H1 (cell line): ENCODE measurements at regions not wholly inside any gene's neighbourhood (a gene's known extent, or its start where the extent isn't known, plus 50 kb on each side); places are given as distances from the start of the nearest gene placed in this dataset.

Experiments used
- CTCF ChIA-PET: fragments of 300-600 bp; sonication (Branson Sonifier 250); formaldehyde crosslinking; loops from one replicate; lab custom pipeline; 2021; ENCODE audit not compliant: partially characterized antibody; lab: Charles Lee
- POLR2A ChIA-PET: fragments of 300-600 bp; sonication (Branson Sonifier 250); formaldehyde crosslinking; loops from one replicate; lab custom pipeline; 2021; ENCODE audit warnings: inconsistent platforms; ENCODE audit not compliant: partially characterized antibody; lab: Charles Lee
- DNase-seq, 2 experiments: peaks; one replicate each; pipeline versions ENCODE4 v3.0.0 to v3.0.0-alpha.2; 2010 to 2022; ENCODE audit warnings: low spot score in 2 of 2, low read depth in 1 of 2, mixed read lengths in 1 of 2
- FAIRE-seq: peaks from 2 replicates; lab custom pipeline; 2011; peaks lifted over from hg19 to GRCh38; lab: Jason Lieb, UNC
- H2AFZ ChIP-seq: 2 replicates; pipeline ENCODE4 v1.8.1; 2012; ENCODE audit warnings: low read length, inconsistent platforms
- H2AK5ac ChIP-seq: 2 replicates; pipeline ENCODE4 v1.6.1; 2013; ENCODE audit warnings: low read depth, low read length
- H2BK120ac ChIP-seq: replicated peaks from 2 replicates; pipeline ENCODE3; 2013; ENCODE audit warnings: low read depth, low read length, inconsistent platforms
- H2BK12ac ChIP-seq: 2 replicates; pipeline ENCODE4 v1.6.1; 2013; ENCODE audit warnings: low read depth, low read length
- H2BK15ac ChIP-seq: 2 replicates; pipeline ENCODE4 v1.6.1; 2013; ENCODE audit warnings: low read length
- H2BK20ac ChIP-seq: 2 replicates; pipeline ENCODE4 v1.6.1; 2013; ENCODE audit warnings: low read length
- H2BK5ac ChIP-seq: 2 replicates; pipeline ENCODE4 v1.6.1; 2013; ENCODE audit warnings: low read depth, low read length
- H3K14ac ChIP-seq: 2 replicates; pipeline ENCODE4 v1.6.1; 2013; ENCODE audit warnings: inconsistent platforms; ENCODE audit not compliant: insufficient read length
- H3K18ac ChIP-seq: 2 replicates; pipeline ENCODE4 v1.6.1; 2013; ENCODE audit warnings: low read length; ENCODE audit errors: extremely low read depth
- H3K23ac ChIP-seq: 2 replicates; pipeline ENCODE4 v1.6.1; 2013; ENCODE audit warnings: inconsistent platforms; ENCODE audit not compliant: insufficient read length
- H3K23me2 ChIP-seq: 2 replicates; pipeline ENCODE4 v1.6.1; 2013; ENCODE audit warnings: low read depth, low read length
- H3K27ac ChIP-seq: 2 replicates; pipeline ENCODE4 v1.6.1; 2011; ENCODE audit warnings: low read depth, low read length, inconsistent platforms
- H3K27me3 ChIP-seq, 4 experiments: replicated peaks in 1 of 4; 1 replicate in 1 of 4; 2 replicates in 3 of 4; pipeline versions ENCODE4 v1.6.1 to v1.8.1; 2011 to 2013; ENCODE audit warnings: low read length in 3 of 4, mild to moderate bottlenecking in 3 of 4, inconsistent platforms in 2 of 4, mixed read lengths in 2 of 4, moderate library complexity in 1 of 4; ENCODE audit not compliant: control insufficient read depth in 3 of 4, insufficient read depth in 3 of 4; ENCODE audit errors: extremely low read depth in 1 of 4
- H3K36me3 ChIP-seq, 4 experiments: 2 replicates each; pipeline versions ENCODE4 v1.6.1 to v1.8.1; 2011 to 2013; ENCODE audit warnings: mild to moderate bottlenecking in 4 of 4, low read length in 3 of 4, moderate library complexity in 2 of 4, control low read depth in 1 of 4, inconsistent platforms in 1 of 4; ENCODE audit not compliant: insufficient read depth in 4 of 4, control insufficient read depth in 2 of 4
- H3K4ac ChIP-seq: replicated peaks from 2 replicates; pipeline ENCODE3; 2013; ENCODE audit warnings: low read length, low read depth, mixed read lengths, inconsistent platforms; ENCODE audit not compliant: insufficient read length
- H3K4me1 ChIP-seq, 4 experiments: replicated peaks in 1 of 4; 1 replicate in 1 of 4; 2 replicates in 3 of 4; pipeline versions ENCODE4 v1.6.1 to v1.8.1; 2011 to 2013; ENCODE audit warnings: low read length in 3 of 4, inconsistent platforms in 2 of 4, mixed read lengths in 1 of 4; ENCODE audit not compliant: insufficient read depth in 4 of 4, control insufficient read depth in 3 of 4
- H3K4me2 ChIP-seq, 2 experiments: 2 replicates each; pipeline versions ENCODE4 v1.6.1 to v1.8.1; 2011 to 2013; ENCODE audit warnings: low read depth in 2 of 2, low read length in 2 of 2, control low read depth in 1 of 2, inconsistent platforms in 1 of 2, mild to moderate bottlenecking in 1 of 2; ENCODE audit not compliant: insufficient read depth in 1 of 2
- H3K4me3 ChIP-seq, 4 experiments: fragments of 200-600, 300-600 bp in 1 of 4; sonication (generic), shearing (Covaris generic), sonication (Bioruptor Twin) in 1 of 4; 2 replicates each; pipeline versions ENCODE4 v1.5.1 to v1.8.1; 2011 to 2016; ENCODE audit warnings: low read length in 4 of 4, low read depth in 3 of 4, control low read depth in 2 of 4, inconsistent platforms in 2 of 4, mild to moderate bottlenecking in 2 of 4, mixed read lengths in 1 of 4, moderate library complexity in 1 of 4; ENCODE audit not compliant: insufficient read depth in 2 of 4; ENCODE audit errors: extremely low read depth in 1 of 4
- H3K56ac ChIP-seq: replicated peaks from 2 replicates; pipeline ENCODE3; 2013; ENCODE audit warnings: low read depth, mild to moderate bottlenecking, mixed read lengths, low read length, inconsistent platforms; ENCODE audit not compliant: insufficient read length
- H3K79me1 ChIP-seq: 2 replicates; pipeline ENCODE4 v1.6.1; 2013; ENCODE audit warnings: low read depth, low read length, control low read depth
- H3K79me2 ChIP-seq, 2 experiments: 2 replicates each; pipeline versions ENCODE4 v1.6.1 to v1.8.1; 2012 to 2013; ENCODE audit warnings: low read length in 2 of 2, mild to moderate bottlenecking in 2 of 2, inconsistent platforms in 1 of 2; ENCODE audit not compliant: insufficient read depth in 2 of 2, control insufficient read depth in 1 of 2
- H3K9ac ChIP-seq, 4 experiments: replicated peaks in 1 of 4; 1 replicate in 1 of 4; 2 replicates in 3 of 4; pipeline versions ENCODE4 v1.6.1 to v1.8.1; 2011 to 2013; ENCODE audit warnings: low read depth in 3 of 4, low read length in 3 of 4, control low read depth in 2 of 4, mild to moderate bottlenecking in 2 of 4, moderate library complexity in 2 of 4, inconsistent platforms in 1 of 4; ENCODE audit errors: extremely low read depth in 1 of 4
- H3K9me3 ChIP-seq, 2 experiments: 2 replicates each; pipeline versions ENCODE4 v1.6.1 to v1.8.1; 2012 to 2013; ENCODE audit warnings: mild to moderate bottlenecking in 2 of 2, moderate library complexity in 2 of 2, control low read depth in 1 of 2, inconsistent platforms in 1 of 2, low read depth in 1 of 2, low read length in 1 of 2, mixed read lengths in 1 of 2; ENCODE audit not compliant: insufficient read depth in 2 of 2
- H4K20me1 ChIP-seq, 2 experiments: replicated peaks in 1 of 2; 2 replicates each; pipeline versions ENCODE3 to v1.8.1; 2011 to 2013; ENCODE audit warnings: inconsistent platforms in 2 of 2, low read length in 2 of 2, mild to moderate bottlenecking in 1 of 2; ENCODE audit not compliant: insufficient read depth in 2 of 2, control insufficient read depth in 1 of 2
- H4K5ac ChIP-seq: 2 replicates; pipeline ENCODE4 v1.6.1; 2013; ENCODE audit warnings: low read length, low read depth, mixed read lengths, inconsistent platforms; ENCODE audit not compliant: insufficient read length
- H4K8ac ChIP-seq: 2 replicates; pipeline ENCODE4 v1.8.0; 2013; ENCODE audit warnings: mild to moderate bottlenecking, moderate library complexity, low read length, inconsistent platforms; ENCODE audit not compliant: insufficient read depth; ENCODE audit errors: extremely low read depth
- H4K91ac ChIP-seq: replicated peaks from 2 replicates; pipeline ENCODE3; 2013; ENCODE audit warnings: low read length, mixed read lengths, inconsistent platforms; ENCODE audit not compliant: insufficient read length
- CBX5 ChIP-seq: fragments of 300-800, 300-1000 bp; sonication (generic); IDR thresholded peaks from 2 replicates; pipeline ENCODE4 v1.7.1; 2016; ENCODE audit warnings: antibody characterized with exemption, low read length, low read depth
- JUN ChIP-seq: IDR thresholded peaks from 2 replicates; pipeline ENCODE4 v1.6.1; 2011; ENCODE audit warnings: low read depth, mild to moderate bottlenecking, improper control_type of control experiment, low read length
- POU5F1 ChIP-seq: IDR thresholded peaks from 2 replicates; pipeline ENCODE4 v1.6.1; 2011; ENCODE audit warnings: low read depth, mild to moderate bottlenecking, low read length, moderate library complexity
- SIN3A ChIP-seq, 2 experiments: IDR thresholded peaks in 1 of 2; conservative IDR thresholded peaks in 1 of 2; 2 replicates each; pipeline ENCODE4 v1.6.1; 2011 to 2012; ENCODE audit warnings: low read length in 2 of 2, improper control_type of control experiment in 1 of 2, low read depth in 1 of 2, mild to moderate bottlenecking in 1 of 2
- WGBS, 2 experiments: shearing (Covaris generic) in 1 of 2; methylation state at CpG; one replicate each; pipeline versions ENCODE4 v1.1.6 to v1.1.7; 2013 to 2015; ENCODE audit warnings: low lambda C conversion rate in 2 of 2, mixed read lengths in 2 of 2, inconsistent platforms in 1 of 2, low coverage in 1 of 2, missing lambda C conversion rate in 1 of 2; ENCODE audit not compliant: insufficient replicate concordance in 2 of 2, insufficient coverage in 1 of 2, insufficient read length in 1 of 2; ENCODE audit errors: extremely low coverage in 1 of 2, missing lambda C conversion rate in 1 of 2; 5-methylcytosine and 5-hydroxymethylcytosine counted together
- TF ChIP-seq, protein P1 (sequence below): IDR thresholded peaks from 2 replicates; pipeline ENCODE4 v1.6.1; 2011; ENCODE audit warnings: low read depth, mild to moderate bottlenecking, low read length; ENCODE audit not compliant: insufficient read depth

DNA sequence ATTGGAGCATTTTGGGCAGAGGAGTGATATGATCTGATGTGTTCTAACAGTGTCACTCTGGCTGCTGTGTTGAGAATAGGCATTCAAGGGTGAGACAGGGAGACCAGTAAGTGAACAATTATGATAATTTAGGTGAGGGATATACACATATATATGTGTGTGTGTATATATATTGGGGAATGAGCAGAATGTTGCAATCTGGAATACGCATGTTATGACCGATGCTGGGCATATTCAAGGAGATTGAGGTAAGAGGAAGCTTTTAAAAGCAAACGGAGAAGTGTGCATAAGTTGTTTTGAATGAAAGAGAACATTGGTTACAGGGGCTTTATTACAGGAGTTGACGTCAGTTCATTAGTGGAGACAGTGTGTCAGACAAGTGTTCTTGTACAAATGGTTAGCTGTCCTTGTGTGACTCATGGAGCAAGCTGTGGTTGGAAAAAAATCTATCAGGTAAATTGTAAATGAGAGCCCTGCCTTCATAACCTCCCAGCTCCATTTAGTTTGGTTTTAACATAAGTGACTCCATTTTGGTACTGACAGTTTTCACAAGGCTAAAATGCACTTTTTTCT is 442.5 kb upstream of the LCORL start:
- H3K27ac ChIP-seq = no peak overlapping the region
- H2BK12ac ChIP-seq = no peak overlapping the region
- WGBS, 2 experiments = 64% methylated on average over 4 of the region's 4 CpGs; no CpG with 5 or more reads in 1 of the 2 experiments
- H2BK15ac ChIP-seq = no peak overlapping the region
- H3K4ac ChIP-seq = no peak overlapping the region
- no peaks in the 10 kb centered on the region for H3K4me1 ChIP-seq
- H3K18ac ChIP-seq = no peak overlapping the region
- no peak overlapping the region for H2BK20ac ChIP-seq
- H3K27me3 ChIP-seq = no peaks in the 10 kb centered on the region
- TF ChIP-seq CBX5 = no peak
- no peak for TF ChIP-seq JUN
- TF ChIP-seq, protein P1, sequence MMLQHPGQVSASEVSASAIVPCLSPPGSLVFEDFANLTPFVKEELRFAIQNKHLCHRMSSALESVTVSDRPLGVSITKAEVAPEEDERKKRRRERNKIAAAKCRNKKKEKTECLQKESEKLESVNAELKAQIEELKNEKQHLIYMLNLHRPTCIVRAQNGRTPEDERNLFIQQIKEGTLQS = no peak
- TF ChIP-seq SIN3A (conservative IDR thresholded peaks at IDR 0.05 in 1 of 2, IDR thresholded peaks at IDR 0.05 in 1 of 2; ENCODE audit: low read depth in 1 of 2, low read length in 2 of 2) = no peak
- TF ChIP-seq POU5F1 = no peak
- no peak overlapping the region for H3K23ac ChIP-seq
- no peaks in the 10 kb centered on the region for H3K23me2 ChIP-seq
- ChIA-PET POLR2A (no interaction called here), CTCF (no interaction called here)
- no peaks in the 10 kb centered on the region for H3K36me3 ChIP-seq
- H4K91ac ChIP-seq = no peak overlapping the region
- H2AK5ac ChIP-seq = no peak overlapping the region
- H3K9me3 ChIP-seq = peaks cover 71 to 72% of the 10 kb centered on the region in 2 experiments
- no peak overlapping the region for H2BK5ac ChIP-seq
- DNase-seq (no peak), FAIRE-seq (no peak)
- H3K4me2 ChIP-seq = no peak overlapping the region
- H3K79me2 ChIP-seq = no peaks in the 10 kb centered on the region
- H4K5ac ChIP-seq = no peak overlapping the region
- no peak overlapping the region for H2AFZ ChIP-seq
- no peaks in the 10 kb centered on the region for H4K20me1 ChIP-seq
- H4K8ac ChIP-seq = no peak overlapping the region
- no peak overlapping the region for H3K56ac ChIP-seq
- H3K9ac ChIP-seq = no peak overlapping the region
- H2BK120ac ChIP-seq = no peak overlapping the region
- H3K14ac ChIP-seq = no peak overlapping the region
- H3K4me3 ChIP-seq = no peak overlapping the region
- H3K79me1 ChIP-seq = no peaks in the 10 kb centered on the region
